KG1 (cell line): ENCODE measurements at regions not wholly inside any gene's neighbourhood (a gene's known extent, or its start where the extent isn't known, plus 50 kb on each side); places are given as distances from the start of the nearest gene placed in this dataset.
"Not testable (repeated sequence)": the region's sequence is repeated elsewhere in the genome, so short reads cannot be mapped to it uniquely, and the experiment has no call there.

ENCODE experiments used
- DNase-seq: peaks from one replicate; lab custom pipeline; 2025; lab: John Stamatoyannopoulos, UW

GRCh38 chr9:3773362-3774060, 247.7 kb upstream of the RFX3 start:
- no peak for DNase-seq

GRCh38 chr9:3769646-3770045, 243.8 kb upstream of the RFX3 start:
- DNase-seq = no peak

GRCh38 chr9:3768712-3769457, 243.1 kb upstream of the RFX3 start:
- DNase-seq = no peak

GRCh38 chr9:3768286-3768685, 242.5 kb upstream of the RFX3 start:
- no peak for DNase-seq

GRCh38 chr9:3762076-3762475, 236.3 kb upstream of the RFX3 start:
- no peak for DNase-seq

GRCh38 chr9:3760031-3760430, 234.2 kb upstream of the RFX3 start:
- DNase-seq = no peak

- no peak for DNase-seq
Measured at GRCh38 chr9:3758816-3759576, 233.2 kb upstream of the RFX3 start.

- no peak for DNase-seq
Measured at GRCh38 chr9:3756071-3756470, 230.3 kb upstream of the RFX3 start.

- no peak for DNase-seq
Measured at GRCh38 chr9:3751125-3751758, 225.4 kb upstream of the RFX3 start.

GRCh38 chr9:3750321-3750720, 224.5 kb upstream of the RFX3 start:
- no peak for DNase-seq

- no peak for DNase-seq
Measured at GRCh38 chr9:3746296-3747275, 220.8 kb upstream of the RFX3 start.

GRCh38 chr9:3743901-3744413, 218.2 kb upstream of the RFX3 start:
- DNase-seq = no peak

GRCh38 chr9:3742586-3742985, 216.8 kb upstream of the RFX3 start:
- no peak for DNase-seq

GRCh38 chr9:3741729-3742128, 215.9 kb upstream of the RFX3 start:
- DNase-seq = no peak

GRCh38 chr9:3740690-3741419, 215.1 kb upstream of the RFX3 start:
- DNase-seq = no peak

- DNase-seq = no peak
Measured at GRCh38 chr9:3736161-3736560, 210.4 kb upstream of the RFX3 start.

GRCh38 chr9:3735251-3735650, 209.4 kb upstream of the RFX3 start:
- DNase-seq = no peak

- not testable (repeated sequence) for DNase-seq
Measured at GRCh38 chr9:3733527-3734262, 207.9 kb upstream of the RFX3 start.

- no peak for DNase-seq
Measured at GRCh38 chr9:3733039-3733408, 207.2 kb upstream of the RFX3 start.
